ENCODE measurements at regions not wholly inside any gene's neighbourhood (a gene's known extent, or its start where the extent isn't known, plus 50 kb on each side); places are given as distances from the start of the nearest gene placed in this dataset.
A peak's percentile ranks its signal among the peaks of the same experiment; 100 is the strongest.

DNA sequence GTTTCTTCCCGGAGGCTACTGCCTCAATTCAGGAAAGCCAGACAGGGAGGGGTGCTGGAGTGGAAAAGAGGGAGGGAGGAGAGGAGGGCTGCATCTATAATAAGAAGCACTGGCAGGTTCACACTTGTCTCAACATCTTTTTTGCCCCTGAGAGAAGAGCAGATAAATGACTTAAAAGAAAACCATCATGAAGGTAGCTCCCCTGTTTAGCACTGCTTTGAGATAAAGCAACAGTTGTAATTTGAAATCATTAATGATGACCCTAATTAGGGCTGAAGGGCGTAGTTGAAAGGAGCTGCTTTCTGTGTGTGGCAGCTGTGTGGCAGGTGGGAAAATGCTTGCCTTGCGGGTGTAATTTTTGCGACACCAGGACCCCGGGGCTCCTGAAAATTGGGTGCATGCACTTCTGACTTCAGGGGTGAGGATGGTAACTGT, 222.8 kb upstream of the IL12A start:
- Histone ChIP-seq H3K27ac (ENCODE audit: low read length) (no peak overlapping the region), H3K36me3 (ENCODE audit: insufficient read depth, low read length) (no peaks in the 10 kb centered on the region), H3K9me2 (ENCODE audit: insufficient read depth, low read length) (no peaks in the 10 kb centered on the region), H3K79me2 (replicated peaks; ENCODE audit: insufficient read depth, low read length) (no peaks in the 10 kb centered on the region), H2AFZ (ENCODE audit: low read depth, low read length) (no peak overlapping the region), H3K4me3 (ENCODE audit: low read length) (peak overlapping the region; percentile 82), H3F3A (ENCODE audit: insufficient read depth, low read length, poor library complexity, severe bottlenecking) (peaks cover 6% of the 10 kb centered on the region), H3K9ac (ENCODE audit: low read length) (peak overlapping the region; percentile 56), H3K4me2 (ENCODE audit: low read length) (peak overlapping the region; percentile 78), H3K9me3 (ENCODE audit: low read length) (no peaks in the 10 kb centered on the region), H3K27me3 (ENCODE audit: insufficient read depth, low read depth, low read length) (peaks cover 38% of the 10 kb centered on the region), H4K20me1 (ENCODE audit: insufficient read depth) (no peaks in the 10 kb centered on the region)
- no peak for TF ChIP-seq CTCF (IDR thresholded peaks at IDR 0.05; ENCODE audit: poor library complexity, severe bottlenecking)
- TF ChIP-seq TAF1 (IDR thresholded peaks at IDR 0.05; ENCODE audit: low read depth): no peak
- no peak for TF ChIP-seq REST (IDR thresholded peaks at IDR 0.05; ENCODE audit: borderline replicate concordance)
- no peak for TF ChIP-seq RAD21 (conservative IDR thresholded peaks at IDR 0.05)
- no peak for TF ChIP-seq POLR2AphosphoS5 (IDR thresholded peaks at IDR 0.05)
- no peak for TF ChIP-seq EZH2 (IDR thresholded peaks at IDR 0.05; ENCODE audit: borderline replicate concordance, insufficient read depth, low read length, poor library complexity, severe bottlenecking)
- TF ChIP-seq MXI1 (conservative IDR thresholded peaks at IDR 0.05; ENCODE audit: poor library complexity, severe bottlenecking): no peak
- TF ChIP-seq EP300 (conservative IDR thresholded peaks at IDR 0.05; ENCODE audit: poor library complexity, severe bottlenecking): no peak
- TF ChIP-seq SMC3 (conservative IDR thresholded peaks at IDR 0.05; ENCODE audit: poor library complexity): no peak

DNA sequence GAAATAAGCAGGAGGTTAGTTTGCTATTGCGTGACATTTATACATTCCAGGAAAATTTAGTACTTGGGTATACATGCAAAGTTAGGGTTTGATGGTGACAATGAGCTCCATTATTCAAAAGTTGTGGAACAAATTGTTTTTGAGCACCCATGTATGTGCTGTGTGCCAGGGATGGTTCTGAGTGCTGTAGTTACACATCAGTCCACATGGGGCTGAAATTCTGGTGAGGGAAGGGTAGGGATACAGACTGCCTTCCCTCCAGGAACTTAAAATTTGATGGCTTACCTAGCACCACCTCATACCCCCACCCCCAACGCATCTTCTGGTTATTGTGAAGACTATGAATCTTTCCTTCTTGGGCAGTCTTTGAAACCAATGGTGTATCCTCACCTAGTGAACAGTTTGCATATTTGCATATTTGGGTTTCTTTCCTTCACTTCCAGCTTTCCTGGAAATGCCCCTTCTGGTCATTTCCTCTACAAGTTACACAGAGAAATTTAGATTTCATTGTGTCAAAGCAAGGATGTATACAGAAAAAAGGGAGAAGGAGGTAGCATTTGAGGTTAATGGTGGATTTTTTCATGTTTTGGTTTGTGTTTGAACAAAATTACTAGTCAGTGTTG, 222.0 kb upstream of the IL12A start:
- Histone ChIP-seq H3F3A (ENCODE audit: insufficient read depth, low read length, poor library complexity, severe bottlenecking) (peaks cover 6% of the 10 kb centered on the region), H3K27me3 (ENCODE audit: insufficient read depth, low read depth, low read length) (peaks cover 38% of the 10 kb centered on the region), H3K9me2 (ENCODE audit: insufficient read depth, low read length) (no peaks in the 10 kb centered on the region), H3K36me3 (ENCODE audit: insufficient read depth, low read length) (no peaks in the 10 kb centered on the region), H3K9me3 (ENCODE audit: low read length) (no peaks in the 10 kb centered on the region), H3K79me2 (replicated peaks; ENCODE audit: insufficient read depth, low read length) (no peaks in the 10 kb centered on the region), H3K4me2 (ENCODE audit: low read length) (peak overlapping the region; percentile 78), H4K20me1 (ENCODE audit: insufficient read depth) (no peaks in the 10 kb centered on the region), H3K9ac (ENCODE audit: low read length) (no peak overlapping the region), H2AFZ (ENCODE audit: low read depth, low read length) (no peak overlapping the region), H3K27ac (ENCODE audit: low read length) (no peak overlapping the region), H3K4me3 (ENCODE audit: low read length) (peak overlapping the region; percentile 82)
- no peak for TF ChIP-seq TAF1 (IDR thresholded peaks at IDR 0.05; ENCODE audit: low read depth)
- peak; percentile 44 for TF ChIP-seq CTCF (IDR thresholded peaks at IDR 0.05; ENCODE audit: poor library complexity, severe bottlenecking)

Measured in neural cell (in vitro differentiated cells).